ENCODE measurements at regions not wholly inside any gene's neighbourhood (a gene's known extent, or its start where the extent isn't known, plus 50 kb on each side); places are given as distances from the start of the nearest gene placed in this dataset.

- TF ChIP-seq CTCF (conservative IDR thresholded peaks at IDR 0.05 in 1 of 2, IDR thresholded peaks at IDR 0.05 in 1 of 2; ENCODE audit: extremely low read depth in 1 of 2, insufficient read depth in 1 of 2, low read depth in 1 of 2, low read length in 2 of 2) (no peak), EZH2 (IDR thresholded peaks at IDR 0.05; ENCODE audit: borderline replicate concordance, low read length) (no peak)
Observed at GRCh38 chr13:109428146-109428545, 358.2 kb downstream of the IRS2 start.

Measured in mammary epithelial cell (primary cell).